GM13976 (cell line): ENCODE measurements at regions not wholly inside any gene's neighbourhood (a gene's known extent, or its start where the extent isn't known, plus 50 kb on each side); places are given as distances from the start of the nearest gene placed in this dataset.
"Not testable (repeated sequence)": the region's sequence is repeated elsewhere in the genome, so short reads cannot be mapped to it uniquely, and the experiment has no call there.

ENCODE experiments used
- DNase-seq: peaks from one replicate; pipeline ENCODE4 v3.0.0; 2012; ENCODE audit warnings: low spot score
- CTCF ChIP-seq: IDR thresholded peaks from 2 replicates; pipeline ENCODE4 v1.5.1; 2012; ENCODE audit warnings: borderline replicate concordance, mild to moderate bottlenecking; ENCODE audit not compliant: insufficient read depth; ENCODE audit errors: extremely low read depth, missing control alignments, control extremely low read depth
- in situ Hi-C: fragments of 300-500 bp; cut with MboI; formaldehyde crosslinking; loops from one replicate; pipeline ENCODE4 v1.12.0; 2022; ENCODE audit warnings: low sequenced_read_pairs, mixed read lengths, inconsistent platforms; ENCODE audit not compliant: unreplicated experiment

- in situ Hi-C loops, result loop anchor here (25.0 kb wide), 1 partner anchor 1274 kb away; no protein-coding TSS in a partner anchor
- TF ChIP-seq CTCF, result no peak
Measured at GRCh38 chr22:48486134-48486532, 1341.5 kb downstream of the BRD1 start.

GRCh38 chr22:48485149-48486133, 1342.2 kb downstream of the BRD1 start:
- in situ Hi-C loops, result loop anchor here (25.0 kb wide), 1 partner anchor 1273 kb away; no protein-coding TSS in a partner anchor
- no peak for TF ChIP-seq CTCF
- DNase-seq, result no peak

More at GRCh38 chr22:48486134-48486532, 1341.5 kb downstream of the BRD1 start:
- DNase-seq, result no peak

- in situ Hi-C loops, result loop anchor here (25.0 kb wide), 1 partner anchor 1272 kb away; no protein-coding TSS in a partner anchor
Measured at GRCh38 chr22:48483764-48484528, 1343.7 kb downstream of the BRD1 start.

GRCh38 chr22:48482771-48483170, 1344.9 kb downstream of the BRD1 start:
- in situ Hi-C loops, result loop anchor here (25.0 kb wide), 1 partner anchor 1270 kb away; no protein-coding TSS in a partner anchor
- no peak for DNase-seq
- no peak for TF ChIP-seq CTCF

More at GRCh38 chr22:48483764-48484528, 1343.7 kb downstream of the BRD1 start:
- TF ChIP-seq CTCF, result no peak
- no peak for DNase-seq

GRCh38 chr22:48482198-48482597, 1345.5 kb downstream of the BRD1 start:
- in situ Hi-C loops, result loop anchor here (25.0 kb wide), 1 partner anchor 1270 kb away; no protein-coding TSS in a partner anchor
- DNase-seq, result not testable (repeated sequence)

GRCh38 chr22:48481748-48482147, 1345.9 kb downstream of the BRD1 start:
- in situ Hi-C loops, result loop anchor here (25.0 kb wide), 1 partner anchor 1269 kb away; no protein-coding TSS in a partner anchor
- DNase-seq, result no peak
- no peak for TF ChIP-seq CTCF
